ENCODE measurements at regions not wholly inside any gene's neighbourhood (a gene's known extent, or its start where the extent isn't known, plus 50 kb on each side); places are given as distances from the start of the nearest gene placed in this dataset.

DNA sequence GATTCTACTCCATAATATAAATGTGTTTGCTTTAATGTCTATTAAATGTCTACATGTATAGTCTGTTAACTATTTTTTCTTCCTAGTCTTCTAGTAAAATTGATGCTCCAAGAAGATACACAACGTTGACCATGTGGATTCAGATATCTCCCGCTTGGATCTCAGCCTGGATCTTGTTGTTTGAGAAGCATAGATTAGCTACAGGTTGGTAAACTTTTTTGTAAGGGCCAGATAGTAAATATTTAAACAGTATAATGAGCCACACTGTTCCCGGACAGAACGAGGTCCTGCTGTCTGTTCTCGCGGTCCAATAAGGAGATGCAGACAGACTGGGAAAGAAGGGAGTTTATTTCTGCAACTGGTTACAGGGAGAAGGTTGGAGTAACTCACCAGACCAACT, 86.2 kb upstream of the IL12B start:
- in situ Hi-C loops (cut with HindIII; ENCODE audit: low sequenced_read_pairs): no loop called here
- H3K4me3 ChIP-seq (ENCODE audit: low read depth, low read length): no peak overlapping the region
- DNase-seq (ENCODE audit: low read depth, low spot score): no peak
- TF ChIP-seq CTCF (IDR thresholded peaks at IDR 0.05; ENCODE audit: low read depth, low read length): no peak

DNA sequence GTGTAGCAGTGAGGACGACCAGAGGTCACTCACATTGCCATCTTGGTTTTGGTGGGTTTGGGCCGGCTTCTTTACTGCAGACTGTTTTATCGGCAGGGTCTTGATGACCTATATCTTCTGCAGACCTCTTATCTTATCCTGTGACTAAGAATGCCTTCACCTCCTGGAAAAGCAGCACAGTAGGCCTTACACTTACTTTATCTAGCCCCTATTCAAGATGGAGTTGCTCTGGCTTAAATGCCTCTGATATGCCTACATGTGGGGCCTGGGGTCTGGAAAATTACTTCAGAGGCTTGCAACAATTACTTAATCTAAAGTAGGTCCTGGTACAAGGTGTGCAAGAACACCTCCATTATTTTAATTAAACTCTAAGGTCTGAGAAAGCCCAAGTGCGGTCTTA, 86.9 kb upstream of the IL12B start:
- H3K4me3 ChIP-seq (ENCODE audit: low read depth, low read length): no peak overlapping the region
- DNase-seq (ENCODE audit: low read depth, low spot score): no peak
- no peak for TF ChIP-seq CTCF (IDR thresholded peaks at IDR 0.05; ENCODE audit: low read depth, low read length)
- in situ Hi-C loops (cut with HindIII; ENCODE audit: low sequenced_read_pairs): no loop called here

DNA sequence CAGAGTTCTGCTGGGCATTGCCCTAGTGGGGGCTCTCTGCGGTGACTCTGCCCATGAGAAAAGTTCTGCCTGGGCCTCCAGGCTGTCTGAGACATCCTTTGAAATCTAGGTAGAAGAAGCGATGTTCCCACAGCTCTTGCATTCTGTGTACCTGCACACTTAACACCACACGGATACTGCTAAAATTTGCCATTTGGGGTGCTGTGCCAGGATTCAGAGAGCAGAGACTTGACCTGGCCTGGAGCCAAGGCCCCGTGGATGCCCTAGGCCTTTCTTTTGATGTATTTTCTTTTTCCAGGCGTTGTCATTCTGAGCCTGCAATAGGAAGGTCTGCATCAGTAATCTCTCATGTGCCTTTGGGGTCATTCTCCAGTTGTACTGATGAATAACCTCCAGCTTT, 89.3 kb upstream of the IL12B start:
- in situ Hi-C loops (cut with HindIII; ENCODE audit: low sequenced_read_pairs): no loop called here
- no peak for DNase-seq (ENCODE audit: low read depth, low spot score)
- peak; percentile 3 for TF ChIP-seq CTCF (IDR thresholded peaks at IDR 0.05; ENCODE audit: low read depth, low read length)
- H3K4me3 ChIP-seq (ENCODE audit: low read depth, low read length): no peak overlapping the region

DNA sequence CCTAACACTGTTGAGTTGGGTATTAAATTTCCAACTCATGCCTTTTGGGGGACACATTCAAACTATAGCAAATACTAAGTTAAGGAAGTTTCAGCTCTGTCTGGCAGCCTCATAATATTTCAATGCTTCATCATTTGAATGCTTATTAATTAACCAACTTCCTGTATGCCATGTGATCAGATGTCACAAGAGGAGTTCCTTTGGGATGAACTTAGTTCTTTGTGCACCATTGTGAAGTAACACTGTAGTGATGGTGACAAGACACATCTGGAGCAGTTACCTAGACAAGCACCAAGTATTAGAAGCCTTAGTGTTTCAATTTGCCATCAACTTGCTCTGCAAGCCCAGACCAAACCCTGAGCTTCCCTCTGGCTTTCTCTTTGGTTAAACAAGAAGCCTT, 90.7 kb upstream of the IL12B start:
- in situ Hi-C loops (cut with HindIII; ENCODE audit: low sequenced_read_pairs): no loop called here
- no peak for TF ChIP-seq CTCF (IDR thresholded peaks at IDR 0.05; ENCODE audit: low read depth, low read length)
- no peak for DNase-seq (ENCODE audit: low read depth, low spot score)
- H3K4me3 ChIP-seq (ENCODE audit: low read depth, low read length): no peak overlapping the region

DNA sequence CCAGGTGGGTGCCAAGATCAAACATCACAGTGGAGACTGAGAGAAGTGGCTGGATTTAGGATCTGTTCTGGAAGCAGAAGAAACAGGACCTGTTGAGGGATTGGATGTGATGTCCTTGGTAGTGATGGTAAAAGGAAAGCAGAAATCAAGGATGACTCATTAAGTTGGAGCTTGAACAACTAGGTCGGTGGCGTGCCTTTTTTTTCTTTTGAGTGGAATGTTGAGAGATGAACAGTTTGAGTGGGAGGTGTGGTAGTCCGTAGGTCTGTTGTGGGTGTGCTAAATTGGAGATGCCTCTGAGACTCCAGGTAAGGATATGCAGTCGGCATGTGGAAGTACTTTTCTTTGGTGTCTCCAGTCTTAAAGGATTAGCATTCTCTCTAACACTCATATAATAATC, 92.1 kb upstream of the IL12B start:
- H3K4me3 ChIP-seq (ENCODE audit: low read depth, low read length): no peak overlapping the region
- peak; percentile 14 for DNase-seq (ENCODE audit: low read depth, low spot score)
- TF ChIP-seq CTCF (IDR thresholded peaks at IDR 0.05; ENCODE audit: low read depth, low read length): no peak
- in situ Hi-C loops (cut with HindIII; ENCODE audit: low sequenced_read_pairs): no loop called here

GRCh38 chr5:159422910-159423309, 92.6 kb upstream of the IL12B start:
- no peak overlapping the region for H3K4me3 ChIP-seq (ENCODE audit: low read depth, low read length)
- no peak for TF ChIP-seq CTCF (IDR thresholded peaks at IDR 0.05; ENCODE audit: low read depth, low read length)
- in situ Hi-C loops (cut with HindIII; ENCODE audit: low sequenced_read_pairs): no loop called here
- DNase-seq (ENCODE audit: low read depth, low spot score): no peak

DNA sequence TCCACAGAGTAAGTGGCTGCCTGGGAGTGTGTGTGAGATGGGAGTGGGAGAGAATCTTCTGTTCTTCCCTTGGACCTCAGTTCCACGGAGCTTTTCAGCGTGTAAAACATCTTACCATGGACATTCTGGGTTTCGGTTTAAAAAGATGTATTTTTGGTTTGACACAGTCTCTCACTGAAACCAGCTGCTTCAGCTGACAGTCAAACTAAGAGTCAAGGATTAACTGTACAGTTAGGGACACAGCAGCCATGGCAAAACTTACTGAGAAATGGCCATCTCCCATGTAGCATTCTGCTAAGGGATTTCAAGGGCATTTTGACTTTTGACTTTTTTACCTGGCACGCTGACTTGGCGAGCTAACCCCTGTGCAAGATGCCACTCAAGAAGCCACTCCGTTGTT, 93.8 kb upstream of the IL12B start:
- in situ Hi-C loops (cut with HindIII; ENCODE audit: low sequenced_read_pairs): no loop called here
- no peak for TF ChIP-seq CTCF (IDR thresholded peaks at IDR 0.05; ENCODE audit: low read depth, low read length)
- H3K4me3 ChIP-seq (ENCODE audit: low read depth, low read length): no peak overlapping the region
- no peak for DNase-seq (ENCODE audit: low read depth, low spot score)
